Right ventricle myocardium superior (tissue), 1 donor: ENCODE measurements at regions not wholly inside any gene's neighbourhood (a gene's known extent, or its start where the extent isn't known, plus 50 kb on each side); places are given as distances from the start of the nearest gene placed in this dataset.

Experiments used
- ATAC-seq: fragments of 200-7000 bp; cut with Tn5 transposase; one replicate; pipeline ENCODE4 v1.9.1; 2020; ENCODE audit warnings: mild to moderate bottlenecking; ENCODE audit not compliant: poor library complexity
- DNase-seq: peaks from one replicate; pipeline ENCODE4 v3.0.0-alpha.2; 2020
- intact Hi-C: fragments of 100-400 bp; cut with DNase I; formaldehyde crosslinking; loops from one replicate; pipeline ENCODE4 v1.11.2; 2022
- donor health status: DM: no; HTN: yes; CAD: no; lungs with severe emphysema.

DNA sequence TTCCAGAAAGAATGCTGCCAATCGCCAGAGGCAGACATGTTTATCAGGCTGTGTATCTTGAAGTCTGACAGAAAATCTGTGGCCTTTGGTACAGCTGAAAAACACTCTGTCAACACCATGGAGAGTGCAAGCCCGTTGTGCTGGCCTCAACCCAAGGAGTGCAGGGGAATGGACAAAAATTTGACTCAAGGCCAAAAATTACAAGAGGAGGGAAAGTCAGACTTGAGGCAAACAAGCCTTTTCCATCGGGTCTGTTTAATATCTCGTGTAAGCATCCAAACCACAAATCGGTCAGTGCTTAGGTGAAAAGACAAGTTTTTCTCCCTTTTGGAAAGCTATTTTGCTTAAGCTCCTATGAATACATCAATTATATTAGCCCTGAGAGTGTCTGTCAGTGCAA lies 305.3 kb upstream of the NFE2L3 start:
- DNase-seq (peak; percentile 88), ATAC-seq (peak; percentile 74)
- intact Hi-C loops: no loop called here

DNA sequence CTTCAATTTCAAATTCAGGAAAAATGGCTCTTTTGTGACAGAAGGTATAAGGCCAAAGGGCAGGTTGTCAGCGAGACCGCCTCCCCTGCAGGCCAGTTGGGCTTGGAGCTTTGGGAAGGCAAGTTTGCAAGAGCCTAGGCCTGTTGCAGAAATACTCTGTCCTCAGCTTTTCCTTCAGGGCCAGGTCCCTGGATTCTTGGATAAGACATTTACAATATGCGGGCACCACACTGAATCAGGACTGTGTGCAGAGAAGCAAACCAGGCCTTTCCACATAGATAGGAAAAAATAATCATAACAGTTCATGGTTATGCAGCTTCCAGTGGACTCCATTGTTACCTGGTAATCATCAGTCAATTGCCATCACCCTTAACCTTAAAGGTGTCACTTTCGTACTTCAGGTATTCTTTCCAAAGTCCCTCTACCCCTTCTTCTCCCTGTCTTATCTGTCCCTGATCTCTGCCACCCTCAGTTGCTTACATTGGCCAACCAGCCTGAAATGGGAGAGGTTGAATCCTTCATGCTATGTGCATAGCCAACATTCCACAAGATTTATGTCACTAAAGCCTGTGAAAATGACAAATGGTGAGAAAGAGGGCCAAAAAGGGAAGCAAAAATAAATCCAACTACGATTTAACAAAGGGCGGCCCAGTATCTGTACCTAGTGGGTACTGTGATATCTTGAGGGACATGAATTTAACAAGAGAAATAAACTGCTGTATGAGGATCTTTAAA lies 304.5 kb upstream of the NFE2L3 start:
- intact Hi-C loops: no loop called here
- no peak for DNase-seq
- no peak for ATAC-seq

DNA sequence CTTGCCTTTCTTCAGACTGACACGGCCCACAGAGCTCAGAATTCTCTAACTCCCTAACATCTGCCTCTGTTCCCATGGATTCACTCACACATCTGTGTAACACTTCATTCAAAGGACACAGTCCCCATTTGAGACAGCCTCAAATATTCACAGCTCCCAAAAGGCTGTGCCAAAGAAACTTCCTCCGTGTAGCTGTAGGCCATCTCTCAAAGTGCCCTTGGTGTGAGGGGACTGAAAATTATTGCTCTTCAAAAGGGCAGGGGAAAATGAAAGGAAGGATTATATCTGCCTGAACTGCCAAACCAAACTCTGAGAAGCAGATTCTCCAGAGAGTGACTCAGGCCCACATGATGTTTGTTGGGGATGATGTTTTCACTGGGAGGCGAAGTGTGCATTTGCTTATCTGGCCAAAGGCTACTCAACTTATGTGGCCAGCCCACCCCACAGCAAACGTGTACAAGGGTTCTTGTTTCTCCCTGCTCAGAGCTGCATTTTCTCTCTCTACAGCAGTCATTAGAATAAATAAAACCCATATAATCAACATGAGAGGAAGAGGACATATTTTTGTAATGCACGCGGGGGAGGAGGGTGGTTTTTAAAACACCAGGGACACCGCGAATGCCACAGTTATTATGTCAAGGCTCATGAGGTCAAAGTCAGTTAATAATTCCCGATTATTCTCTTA lies 302.4 kb upstream of the NFE2L3 start:
- intact Hi-C loops: loop anchor here (2.0 kb wide), 3 partner anchors 283 to 591 kb away; no protein-coding TSS in a partner anchor
- ATAC-seq: peak; percentile 56
- DNase-seq: peak; percentile 64

DNA sequence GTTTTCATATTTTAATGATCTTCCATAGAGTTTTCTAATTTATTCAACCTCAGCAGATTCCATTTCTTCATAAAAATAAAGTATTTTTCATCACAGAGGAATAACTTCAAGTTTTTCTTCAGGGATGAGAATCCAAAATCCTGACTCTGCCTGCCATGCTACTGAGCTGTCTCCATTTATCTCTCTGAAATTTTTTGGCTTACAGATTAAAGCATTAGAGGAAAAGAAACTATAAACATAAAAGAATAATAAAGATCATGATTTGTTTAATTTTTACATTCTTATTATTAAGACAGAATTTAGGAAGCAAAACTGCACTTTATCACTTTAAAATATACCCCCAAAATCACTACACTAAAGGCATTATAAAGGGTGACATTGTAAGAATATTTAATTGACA lies 301.8 kb upstream of the NFE2L3 start:
- no peak for ATAC-seq
- intact Hi-C loops: loop anchor here (2.0 kb wide), 3 partner anchors 283 to 591 kb away; no protein-coding TSS in a partner anchor
- no peak for DNase-seq

DNA sequence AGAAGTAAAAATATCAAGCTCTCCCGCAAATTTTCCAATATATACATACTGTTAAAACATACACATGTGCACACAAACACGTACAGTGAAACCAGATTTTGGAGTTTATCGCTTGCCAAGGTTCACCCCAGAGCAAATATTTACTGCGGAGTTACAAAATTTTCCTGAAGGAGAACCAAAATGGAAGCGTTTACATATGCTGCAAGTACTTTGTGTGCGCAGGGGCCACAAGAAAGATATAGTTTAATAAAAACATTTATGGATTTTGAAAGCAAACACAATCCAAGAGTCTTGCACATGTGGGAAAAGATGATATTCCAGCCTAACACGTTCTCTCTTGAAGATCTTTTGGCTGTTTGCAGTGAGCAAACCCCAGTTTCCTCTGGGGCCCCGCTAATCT lies 301.3 kb upstream of the NFE2L3 start:
- no peak for DNase-seq
- no peak for ATAC-seq
- intact Hi-C loops: loop anchor here (2.0 kb wide), 3 partner anchors 284 to 592 kb away; no protein-coding TSS in a partner anchor

DNA sequence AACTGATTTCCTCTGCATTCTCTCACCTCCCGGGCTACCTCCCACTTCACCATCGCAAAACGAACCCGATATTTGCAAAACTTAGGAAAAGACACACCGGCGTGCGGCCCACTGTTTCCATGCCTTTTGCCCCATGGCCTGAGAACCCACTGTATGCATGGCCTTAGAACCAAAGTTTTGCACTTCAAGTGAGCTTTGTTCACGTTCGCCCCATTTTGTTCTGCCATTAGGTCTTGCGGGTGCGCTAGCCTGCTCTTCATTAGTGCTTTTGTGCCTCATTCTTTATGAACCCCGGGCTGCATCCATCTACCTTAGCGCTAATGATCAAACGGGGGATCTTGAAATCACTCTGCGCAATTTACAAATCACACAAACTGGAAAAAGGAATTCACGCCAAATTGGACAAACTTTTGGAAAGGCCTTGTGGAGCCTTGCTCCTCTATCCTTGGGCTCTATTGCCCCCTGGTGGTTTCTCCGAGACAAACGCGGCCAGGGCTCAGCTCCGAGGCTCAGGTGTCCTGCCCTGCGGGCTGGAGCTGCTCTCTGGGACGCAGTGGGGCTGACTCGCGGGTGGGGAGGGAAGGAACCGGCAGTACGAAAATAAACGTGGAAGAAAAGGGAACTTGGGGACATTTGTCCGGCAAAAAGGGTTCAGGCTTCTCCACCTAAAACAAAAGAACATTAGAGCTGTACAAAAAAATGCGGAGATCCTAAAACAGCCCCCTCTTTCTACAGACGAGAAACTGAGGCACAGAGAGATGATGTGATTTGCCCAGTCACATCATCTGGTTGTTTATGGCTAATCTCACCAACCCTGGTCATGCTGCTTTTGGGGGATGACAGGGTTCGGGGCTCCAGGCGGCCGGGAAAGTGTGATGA lies 300.4 kb upstream of the NFE2L3 start:
- DNase-seq (peak; percentile 87), ATAC-seq (peak; percentile 84)
- intact Hi-C loops: loop anchor here (2.0 kb wide), 3 partner anchors 285 to 593 kb away; no protein-coding TSS in a partner anchor

DNA sequence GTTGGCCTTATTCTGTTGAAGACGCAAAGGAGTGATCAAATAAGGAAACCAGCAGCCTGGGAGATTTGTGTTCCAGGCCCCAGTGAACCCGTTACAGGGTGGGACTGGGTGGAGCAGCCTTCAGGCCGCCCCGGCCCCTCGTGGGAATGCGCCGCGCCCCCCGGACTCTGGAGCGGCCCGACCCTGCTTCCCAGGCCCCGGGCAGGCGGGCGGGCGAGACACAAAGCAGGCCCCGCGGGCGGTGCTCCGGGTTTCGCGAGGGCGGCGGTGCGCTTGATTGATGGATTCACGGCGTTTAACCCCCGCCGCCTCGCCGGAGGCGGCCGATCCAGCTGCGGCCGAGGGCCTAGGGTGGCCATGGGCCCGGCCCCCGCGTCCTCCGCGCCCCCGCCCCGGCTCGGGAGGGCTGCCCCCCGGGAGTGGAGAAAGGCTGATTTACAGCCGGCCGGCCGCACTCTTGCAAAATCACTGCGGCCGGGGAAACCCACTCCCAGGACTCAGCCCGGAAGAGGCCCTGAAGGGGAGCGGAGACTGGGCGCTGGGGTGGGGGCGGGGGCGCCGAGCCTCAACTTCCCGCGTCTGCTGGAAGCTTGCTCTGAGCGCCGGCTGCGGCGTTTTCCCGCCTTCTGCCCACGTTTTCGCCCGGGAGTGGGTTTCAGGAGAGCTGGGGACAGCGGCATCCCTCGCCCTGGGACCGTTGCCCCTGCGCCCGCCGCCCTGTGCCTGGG lies 299.6 kb upstream of the NFE2L3 start:
- peak; percentile 4 for ATAC-seq

DNA sequence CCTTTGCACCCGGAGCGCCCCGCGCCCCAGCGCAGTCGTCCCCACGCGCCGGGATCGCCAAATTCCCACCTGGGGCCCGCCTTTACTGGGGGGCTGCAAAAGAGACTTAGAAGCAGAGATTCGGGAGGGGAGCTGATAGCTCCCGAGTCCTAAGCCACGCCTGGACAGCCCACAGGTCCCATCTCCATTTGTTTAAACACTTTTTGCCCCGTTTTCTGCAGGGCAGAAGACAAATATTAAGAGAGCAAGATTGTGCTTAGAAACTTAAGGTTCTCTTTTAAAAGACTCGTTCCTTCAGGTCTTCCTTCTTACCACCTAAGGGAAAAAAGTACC lies 299.1 kb upstream of the NFE2L3 start:
- DNase-seq (no peak), ATAC-seq (no peak)
- intact Hi-C loops: no loop called here

More for the DNA sequence above, 299.6 kb upstream of the NFE2L3 start:
- intact Hi-C loops: no loop called here
- DNase-seq: peak; percentile 52

DNA sequence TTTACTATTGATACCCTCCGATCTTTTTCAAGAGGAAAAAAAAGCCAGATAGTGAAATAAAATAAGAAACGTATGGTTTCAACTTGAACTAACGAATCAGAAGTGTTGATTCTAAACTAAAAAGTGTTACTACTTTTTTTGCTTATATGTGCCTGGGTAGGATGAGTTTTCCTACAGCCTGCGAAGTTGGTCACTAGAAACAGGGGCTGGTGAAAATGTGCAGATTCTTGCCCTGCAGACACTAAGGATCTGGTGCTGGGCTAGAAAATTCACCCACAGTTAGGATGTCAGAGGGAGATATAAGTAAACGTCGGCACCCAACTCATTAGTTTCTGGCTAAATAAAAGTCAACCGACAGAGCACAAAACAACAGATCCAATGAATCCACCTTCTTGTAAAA lies 298.7 kb upstream of the NFE2L3 start:
- ATAC-seq: no peak
- intact Hi-C loops: no loop called here
- no peak for DNase-seq

DNA sequence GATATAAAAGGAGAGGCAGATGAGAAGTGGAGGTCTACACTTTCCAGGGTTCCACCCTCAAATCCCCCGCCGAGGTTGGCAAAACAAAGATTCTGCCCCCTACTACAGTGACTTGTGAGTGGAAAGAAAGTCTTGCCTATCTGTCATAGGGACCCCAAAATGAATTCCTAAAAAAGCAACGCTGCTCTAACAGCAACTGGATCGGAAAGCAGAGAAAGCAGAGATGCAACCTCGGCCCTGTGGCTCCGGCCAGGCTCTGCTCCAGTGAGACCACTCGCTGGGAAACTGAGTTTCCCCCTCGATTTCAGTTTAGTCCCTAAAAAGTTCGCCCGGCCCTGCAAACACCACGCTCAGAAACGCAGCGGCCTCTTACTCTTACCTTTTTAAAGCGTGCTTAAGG lies 297.9 kb upstream of the NFE2L3 start:
- ATAC-seq (no peak), DNase-seq (no peak)
- intact Hi-C loops: no loop called here

DNA sequence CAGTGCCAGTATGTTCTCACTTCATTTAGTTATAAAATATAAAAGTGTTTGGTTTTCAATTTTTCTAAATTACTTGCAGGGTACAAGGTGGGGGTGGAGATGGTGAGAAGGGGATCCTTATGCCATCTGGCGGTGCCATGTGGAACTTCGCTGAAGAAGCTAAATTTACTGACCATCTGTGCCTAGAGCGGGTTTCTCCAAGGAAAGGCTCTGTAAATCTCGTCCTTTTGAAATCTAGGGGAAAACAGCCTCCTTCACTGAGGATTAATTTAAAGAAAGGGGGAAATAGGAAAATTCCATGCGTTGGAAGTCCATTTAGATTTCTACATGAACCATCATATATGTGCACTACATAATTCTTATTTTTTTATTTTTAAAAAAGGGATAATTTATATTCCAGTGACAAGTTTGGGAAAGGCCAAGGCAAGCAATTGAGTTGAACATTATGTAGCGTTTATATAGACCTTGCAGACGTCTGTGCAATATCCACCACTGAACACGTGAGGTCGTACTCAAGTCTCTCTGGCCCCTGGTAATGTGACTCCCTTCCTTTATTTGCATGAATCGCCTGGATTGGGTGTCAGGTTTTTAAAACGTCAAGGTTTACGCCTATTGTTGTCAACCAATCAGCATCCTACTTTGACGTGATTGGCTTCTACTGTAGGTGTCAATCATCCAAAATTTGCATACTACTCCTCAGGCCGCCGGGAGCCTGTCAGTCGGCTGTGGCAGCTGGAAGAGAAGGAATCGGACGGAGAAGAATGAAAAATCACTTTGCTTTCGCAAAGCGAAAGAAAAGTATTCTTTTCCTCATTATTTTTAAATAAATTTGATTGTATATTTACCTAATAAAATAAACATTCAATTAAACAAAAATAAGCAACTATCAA lies 297.1 kb upstream of the NFE2L3 start:
- intact Hi-C loops: no loop called here
- ATAC-seq (no peak), DNase-seq (no peak)

DNA sequence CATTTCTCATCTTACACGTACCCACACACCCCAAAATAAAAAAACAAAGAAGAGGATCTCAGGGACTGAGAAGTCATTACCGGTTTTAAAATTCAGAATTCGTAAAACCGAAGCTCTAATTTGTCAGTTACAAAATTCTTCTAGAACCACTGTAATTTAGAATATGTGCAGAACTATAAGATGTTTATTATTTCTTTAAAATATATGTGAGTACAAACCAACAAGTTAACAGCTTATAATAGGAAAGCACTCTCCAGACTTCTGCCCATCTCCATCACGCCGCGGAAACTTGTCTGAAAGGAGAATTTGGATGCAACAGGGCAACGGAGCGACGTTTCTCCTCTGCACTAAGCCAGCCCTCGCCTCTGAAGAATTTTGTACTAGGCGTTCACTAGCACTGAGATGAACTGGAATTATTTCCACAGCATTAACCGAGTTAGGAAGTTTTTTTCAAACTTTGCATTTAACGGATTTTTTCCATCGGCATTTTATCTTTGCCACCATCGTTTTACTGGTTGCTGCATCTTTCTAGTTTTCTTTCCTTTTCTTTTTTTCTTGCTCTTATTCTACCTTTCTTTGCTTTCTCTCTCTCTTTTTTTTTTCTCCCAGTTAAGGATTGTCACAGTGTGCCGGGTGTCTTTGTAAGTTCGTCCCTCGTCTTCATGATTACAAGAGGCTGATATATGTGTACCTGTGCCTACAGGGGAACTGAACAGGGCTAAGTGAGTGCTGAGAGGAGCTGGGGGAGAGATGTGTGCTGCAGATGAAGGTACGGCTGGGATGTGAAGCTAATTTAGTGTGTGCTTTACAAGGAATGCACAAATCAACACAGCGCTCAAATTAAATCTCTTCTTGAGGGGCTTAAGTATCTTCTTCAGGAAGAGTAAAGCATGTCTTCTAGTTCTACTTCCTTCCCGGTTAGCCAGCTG lies 295.9 kb upstream of the NFE2L3 start:
- intact Hi-C loops: no loop called here

DNA sequence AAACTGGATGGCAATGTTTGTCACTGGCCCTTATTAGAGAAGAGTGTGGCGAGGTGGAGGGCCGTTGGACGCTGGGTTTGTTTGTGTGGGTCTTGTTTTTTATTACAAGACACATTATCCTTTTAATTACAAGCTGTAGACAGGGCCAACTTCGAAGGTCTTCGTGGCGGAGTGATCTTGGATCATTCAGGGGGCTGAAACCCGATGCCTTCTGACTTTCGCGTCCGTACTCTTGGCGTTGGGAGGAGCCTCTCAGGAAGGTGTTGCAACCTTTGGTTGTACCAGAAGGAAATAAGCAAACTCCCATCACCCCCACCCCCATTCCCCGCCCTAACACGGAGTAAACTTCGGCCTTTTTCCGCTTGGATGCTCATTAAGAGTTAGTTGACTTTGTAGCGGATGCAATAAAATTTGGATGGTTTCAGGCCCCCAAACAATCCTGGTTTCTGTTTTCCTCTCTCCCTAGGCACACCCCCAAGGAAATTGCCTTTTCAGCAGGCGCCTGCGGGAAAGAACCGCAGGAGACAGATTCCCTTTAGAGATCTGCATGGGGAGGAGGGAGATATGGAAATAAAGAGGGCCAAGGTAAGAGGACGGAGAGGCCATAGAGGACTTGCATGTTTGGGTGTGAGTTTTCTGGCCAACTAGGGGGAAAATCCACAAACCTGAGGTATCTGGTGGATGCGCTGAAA lies 294.5 kb upstream of the NFE2L3 start:
- DNase-seq (no peak), ATAC-seq (no peak)
- intact Hi-C loops: no loop called here

More for the DNA sequence above, 295.9 kb upstream of the NFE2L3 start:
- DNase-seq (no peak), ATAC-seq (no peak)

DNA sequence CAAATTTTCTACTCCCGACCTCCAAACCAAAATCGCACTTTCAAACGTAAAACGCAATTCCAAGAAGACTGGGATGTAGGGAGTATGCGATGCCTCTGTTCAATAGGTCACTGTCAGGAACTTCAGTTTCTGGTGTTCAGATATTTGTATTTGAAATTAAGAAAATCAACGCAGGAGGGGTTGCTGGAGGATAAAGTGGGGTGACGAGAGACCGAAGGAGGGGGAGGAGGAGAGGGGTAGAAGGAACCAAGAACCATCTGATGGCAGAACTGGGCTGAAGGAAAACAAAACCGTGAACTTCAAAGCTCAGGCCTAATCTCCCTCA lies 293.8 kb upstream of the NFE2L3 start:
- ATAC-seq: no peak
- no peak for DNase-seq
- intact Hi-C loops: no loop called here

DNA sequence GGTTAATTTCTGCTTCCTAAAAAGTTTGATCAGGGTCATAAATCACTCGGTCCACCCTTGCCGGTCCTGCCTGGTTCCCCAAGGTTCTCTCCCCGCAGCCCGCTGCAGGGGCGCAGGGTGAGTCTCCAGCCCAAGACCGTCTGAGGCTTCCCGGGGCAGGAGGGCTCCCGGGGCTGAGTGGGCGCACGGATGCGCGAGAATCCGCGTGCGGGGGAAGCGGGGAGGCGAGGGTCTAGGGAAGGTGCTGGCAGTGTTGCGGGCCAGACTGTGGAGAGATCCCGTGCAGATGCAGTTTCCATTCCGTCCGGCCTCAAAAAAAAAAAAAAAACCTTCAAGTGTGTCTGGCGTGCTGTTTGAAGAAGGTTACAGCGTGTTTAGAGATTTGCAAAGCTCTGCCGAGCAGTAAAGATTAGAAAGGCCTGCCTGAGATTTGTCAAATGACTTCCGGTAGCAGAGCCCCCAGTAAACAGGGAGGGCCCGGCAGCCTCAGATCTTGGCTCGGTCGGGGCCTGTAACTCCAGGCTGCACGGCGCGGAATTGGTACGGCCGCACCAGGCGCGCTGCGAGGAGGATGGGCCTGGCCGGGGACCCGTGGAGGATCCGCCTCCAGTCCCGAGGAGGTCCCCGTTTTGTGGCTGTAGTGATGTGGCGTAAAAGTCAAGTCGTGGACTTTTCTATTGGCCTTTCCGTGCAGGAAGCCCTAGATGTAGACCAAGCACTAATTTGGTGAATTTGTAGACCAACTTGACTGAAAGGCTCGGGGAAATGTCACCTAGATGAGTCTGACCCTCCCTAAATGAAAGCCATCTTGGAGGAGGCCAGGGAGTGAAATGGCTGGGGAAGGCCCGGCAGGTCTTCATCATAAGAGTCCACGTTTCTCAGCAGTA lies 293.2 kb upstream of the NFE2L3 start:
- ATAC-seq (no peak), DNase-seq (no peak)
- intact Hi-C loops: no loop called here
